SU-DHL-6 (cell line): ENCODE measurements at regions not wholly inside any gene's neighbourhood (a gene's known extent, or its start where the extent isn't known, plus 50 kb on each side); places are given as distances from the start of the nearest gene placed in this dataset.

ENCODE experiments used
- H2AFZ ChIP-seq: fragments of 200-600 bp; sonication (generic); 2 replicates; pipeline ENCODE4 v1.6.1; 2014; ENCODE audit warnings: low read depth, mild to moderate bottlenecking, moderate library complexity, mixed read lengths, antibody characterized with exemption, low read length; ENCODE audit not compliant: severe bottlenecking
- H3F3A ChIP-seq: fragments of 200-600 bp; shearing (Covaris generic); 2 replicates; pipeline ENCODE4 v1.6.0; 2016; ENCODE audit warnings: antibody characterized with exemption, mild to moderate bottlenecking; ENCODE audit not compliant: insufficient read depth
- H3K27ac ChIP-seq: fragments of 200-600 bp; sonication (generic); 2 replicates; pipeline ENCODE4 v1.5.1; 2016; ENCODE audit warnings: low read depth, mild to moderate bottlenecking, low read length, moderate library complexity, mixed read lengths
- H3K27me3 ChIP-seq: fragments of 200-600 bp; sonication (generic), shearing (Covaris generic); 2 replicates; pipeline ENCODE4 v1.6.0; 2014; ENCODE audit warnings: mild to moderate bottlenecking, low read length
- H3K36me3 ChIP-seq: fragments of 200-600 bp; sonication (generic); 2 replicates; pipeline ENCODE4 v1.6.1; 2014; ENCODE audit warnings: mild to moderate bottlenecking, low read length, mixed read lengths
- H3K4me2 ChIP-seq: fragments of 300-600, 200-600 bp; shearing (Covaris generic), sonication (generic); 2 replicates; pipeline ENCODE4 v1.6.0; 2014; ENCODE audit warnings: low read length, low read depth, mild to moderate bottlenecking; ENCODE audit not compliant: poor library complexity, severe bottlenecking
- H3K4me3 ChIP-seq: fragments of 200-600 bp; sonication (generic); 2 replicates; pipeline ENCODE4 v1.5.1; 2014; ENCODE audit warnings: antibody characterized with exemption, low read length, mild to moderate bottlenecking, mixed read lengths; ENCODE audit not compliant: insufficient read depth, poor library complexity, severe bottlenecking
- H3K79me2 ChIP-seq: fragments of 200-600 bp; sonication (generic); 2 replicates; pipeline ENCODE4 v1.6.1; 2014; ENCODE audit warnings: mild to moderate bottlenecking, low read length, moderate library complexity; ENCODE audit not compliant: insufficient read depth
- H3K9ac ChIP-seq: fragments of 200-600 bp; sonication (generic); 2 replicates; pipeline ENCODE4 v1.7.0; 2014; ENCODE audit warnings: mild to moderate bottlenecking, low read length
- H3K9me2 ChIP-seq: fragments of 200-600 bp; sonication (generic); replicated peaks from 2 replicates; pipeline ENCODE4 v1.6.1; 2014; ENCODE audit warnings: low read length; ENCODE audit not compliant: insufficient read depth
- H3K9me3 ChIP-seq: fragments of 200-600 bp; sonication (generic); 2 replicates; pipeline ENCODE4 v1.6.1; 2014; ENCODE audit warnings: low read length, mixed read lengths; ENCODE audit not compliant: insufficient read depth
- H4K20me1 ChIP-seq: fragments of 200-600 bp; sonication (generic); 2 replicates; pipeline ENCODE4 v1.6.1; 2014; ENCODE audit warnings: low read depth, mild to moderate bottlenecking, antibody characterized with exemption, low read length, moderate library complexity, mixed read lengths
- CTCF ChIP-seq: fragments of 200-600 bp; sonication (generic); IDR thresholded peaks from one replicate; pipeline ENCODE4 v1.5.1; 2017; ENCODE audit warnings: antibody characterized with exemption, mild to moderate bottlenecking, low read length, moderate library complexity; ENCODE audit not compliant: insufficient read depth, poor library complexity, severe bottlenecking
- EZH2phosphoT487 ChIP-seq: fragments of 200-600 bp; sonication (generic), shearing (Covaris generic); conservative IDR thresholded peaks from 2 replicates; pipeline ENCODE4 v1.6.1; 2018; ENCODE audit warnings: mild to moderate bottlenecking, antibody characterized with exemption, low read length, moderate library complexity, mixed read lengths

DNA sequence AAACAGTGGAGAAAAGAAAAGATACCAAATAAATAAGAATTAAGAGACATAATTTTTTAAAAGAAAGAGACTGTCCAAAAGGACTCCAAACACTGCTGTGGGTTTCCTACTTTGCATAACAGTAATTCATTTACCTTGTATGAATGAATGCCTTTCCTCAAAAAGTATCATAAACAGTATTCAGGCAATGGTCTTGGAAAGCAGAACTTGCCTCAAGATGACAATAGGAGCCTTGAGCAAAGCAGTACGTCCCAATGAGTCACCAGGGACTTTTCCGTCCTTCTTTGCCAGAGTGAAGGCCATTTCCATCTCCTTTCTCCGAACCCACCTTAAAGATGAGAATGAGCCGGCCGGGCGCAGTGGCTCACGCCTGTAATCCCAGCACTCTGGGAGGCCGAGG, 186.4 kb downstream of the ZBTB18 start:
- H3K36me3 ChIP-seq = no peaks in the 10 kb centered on the region
- H3K27ac ChIP-seq = no peak overlapping the region
- H3K27me3 ChIP-seq = no peaks in the 10 kb centered on the region
- H3F3A ChIP-seq = no peaks in the 10 kb centered on the region
- no peak for TF ChIP-seq EZH2phosphoT487
- TF ChIP-seq CTCF = no peak
- H2AFZ ChIP-seq = no peak overlapping the region
- H3K9ac ChIP-seq = no peak overlapping the region
- H3K4me3 ChIP-seq = no peak overlapping the region
- no peaks in the 10 kb centered on the region for H4K20me1 ChIP-seq
- no peaks in the 10 kb centered on the region for H3K79me2 ChIP-seq
- H3K9me3 ChIP-seq = no peaks in the 10 kb centered on the region
- no peaks in the 10 kb centered on the region for H3K9me2 ChIP-seq
- H3K4me2 ChIP-seq = no peak overlapping the region

GRCh38 chr1:244239261-244239770, 188.2 kb downstream of the ZBTB18 start:
- Histone ChIP-seq H4K20me1 (no peaks in the 10 kb centered on the region), H3K79me2 (no peaks in the 10 kb centered on the region), H2AFZ (no peak overlapping the region), H3K9me3 (no peaks in the 10 kb centered on the region), H3K27ac (no peak overlapping the region), H3K36me3 (no peaks in the 10 kb centered on the region), H3K9me2 (no peaks in the 10 kb centered on the region), H3K4me2 (no peak overlapping the region), H3K27me3 (no peaks in the 10 kb centered on the region), H3F3A (no peaks in the 10 kb centered on the region), H3K4me3 (no peak overlapping the region), H3K9ac (no peak overlapping the region)
- TF ChIP-seq CTCF (no peak), EZH2phosphoT487 (no peak)

GRCh38 chr1:244241438-244241837, 190.4 kb downstream of the ZBTB18 start:
- H3K9me2 ChIP-seq = no peaks in the 10 kb centered on the region
- no peak for TF ChIP-seq EZH2phosphoT487
- TF ChIP-seq CTCF = no peak
- H3K4me2 ChIP-seq = no peak overlapping the region
- H3K27ac ChIP-seq = no peak overlapping the region
- H3F3A ChIP-seq = no peaks in the 10 kb centered on the region
- no peaks in the 10 kb centered on the region for H3K36me3 ChIP-seq
- no peaks in the 10 kb centered on the region for H3K79me2 ChIP-seq
- H3K27me3 ChIP-seq = no peaks in the 10 kb centered on the region
- no peak overlapping the region for H3K9ac ChIP-seq
- no peaks in the 10 kb centered on the region for H4K20me1 ChIP-seq
- no peak overlapping the region for H3K4me3 ChIP-seq
- H3K9me3 ChIP-seq = no peaks in the 10 kb centered on the region
- no peak overlapping the region for H2AFZ ChIP-seq

GRCh38 chr1:244242446-244242845, 191.4 kb downstream of the ZBTB18 start:
- TF ChIP-seq CTCF (no peak), EZH2phosphoT487 (no peak)
- Histone ChIP-seq H3K9me3 (no peaks in the 10 kb centered on the region), H3K9me2 (no peaks in the 10 kb centered on the region), H3K4me2 (no peak overlapping the region), H2AFZ (no peak overlapping the region), H3K27me3 (no peaks in the 10 kb centered on the region), H3K36me3 (no peaks in the 10 kb centered on the region), H4K20me1 (no peaks in the 10 kb centered on the region), H3F3A (no peaks in the 10 kb centered on the region), H3K27ac (no peak overlapping the region), H3K9ac (no peak overlapping the region), H3K79me2 (no peaks in the 10 kb centered on the region), H3K4me3 (no peak overlapping the region)
